Activated naive CD8-positive, alpha-beta T cell treated with anti-CD3 and anti-CD28 coated beads, Interleukin-2, amount 10 ng/mL, durations not matched to agents 7 days and 5 days (primary cell): ENCODE measurements at regions not wholly inside any gene's neighbourhood (a gene's known extent, or its start where the extent isn't known, plus 50 kb on each side); places are given as distances from the start of the nearest gene placed in this dataset.

Experiments
- ATAC-seq: fragments of 150-1000 bp; cut with Tn5 transposase; one replicate; pipeline ENCODE4 v1.10.0; 2021; ENCODE audit warnings: low read depth, moderate library complexity
- POLR2A ChIA-PET: fragments of 350-600 bp; sonication (Branson Sonifier 250); formaldehyde crosslinking; loops from one replicate; lab custom pipeline; 2021; ENCODE audit warnings: antibody characterized with exemption; lab: Charles Lee
- DNase-seq: peaks from one replicate; pipeline ENCODE4 v3.0.0; 2021
- H3K27ac Mint-ChIP-seq: one replicate; pipeline ENCODE4 v1.8.0; 2022; ENCODE audit warnings: mild to moderate bottlenecking, mixed read lengths
- H3K27me3 Mint-ChIP-seq: one replicate; pipeline ENCODE4 v1.8.0; 2022; ENCODE audit warnings: mild to moderate bottlenecking, moderate library complexity, mixed read lengths
- H3K36me3 Mint-ChIP-seq: one replicate; pipeline ENCODE4 v1.8.0; 2021; ENCODE audit warnings: mild to moderate bottlenecking, mixed read lengths
- H3K4me1 Mint-ChIP-seq: one replicate; pipeline ENCODE4 v1.8.0; 2021; ENCODE audit warnings: mixed read lengths
- H3K4me3 Mint-ChIP-seq: one replicate; pipeline ENCODE4 v1.8.0; 2022; ENCODE audit warnings: mild to moderate bottlenecking, moderate library complexity, mixed read lengths
- H3K9me3 Mint-ChIP-seq: one replicate; pipeline ENCODE4 v1.8.0; 2021; ENCODE audit warnings: mixed read lengths

DNA sequence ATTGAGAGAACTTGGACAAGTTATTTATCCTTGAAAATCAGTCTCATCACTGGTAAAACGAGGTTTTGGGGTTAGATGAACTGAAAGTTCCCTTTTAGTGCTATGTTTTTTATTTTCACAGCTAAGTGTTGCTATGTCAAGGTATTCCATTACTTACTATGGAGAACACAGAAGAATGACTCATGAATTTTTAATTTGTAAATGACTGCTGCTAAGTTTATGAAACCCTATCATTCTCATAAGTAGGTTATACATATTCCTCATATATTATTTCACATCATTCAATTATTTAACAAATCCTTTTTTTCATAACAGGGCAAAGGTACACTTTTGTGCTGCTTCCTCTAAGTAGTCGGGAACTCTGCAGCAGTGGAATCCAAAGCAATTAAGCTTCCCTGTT, 52.2 kb upstream of the ATP1A1 start:
- H3K4me3 Mint-ChIP-seq: no peak overlapping the region
- no peaks in the 10 kb centered on the region for H3K27me3 Mint-ChIP-seq
- peak overlapping the region; percentile 27 for H3K27ac Mint-ChIP-seq

DNA sequence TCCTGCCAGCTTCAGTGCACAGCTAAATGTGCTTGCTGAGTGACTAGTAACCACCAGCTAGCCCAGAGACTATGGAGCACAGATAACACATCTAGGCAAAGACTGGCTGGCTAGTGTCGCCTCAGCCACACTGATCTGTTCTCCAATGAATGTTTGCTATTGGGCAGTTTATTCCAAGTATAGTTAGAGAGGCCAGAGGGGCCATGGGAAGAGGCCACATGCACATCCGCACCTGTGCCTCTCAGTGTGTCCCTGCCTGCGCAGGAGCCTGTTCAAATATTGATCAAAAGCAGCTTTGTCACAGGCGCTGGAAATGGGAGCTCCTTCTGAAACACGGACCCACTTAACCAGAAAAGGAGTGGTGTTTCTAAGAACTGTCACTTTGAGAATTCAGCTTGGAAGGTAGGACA, 51.3 kb upstream of the ATP1A1 start:
- H3K9me3 Mint-ChIP-seq: no peaks in the 10 kb centered on the region

More for the DNA sequence above, 52.2 kb upstream of the ATP1A1 start:
- H3K36me3 Mint-ChIP-seq: no peaks in the 10 kb centered on the region
- peaks cover 35% of the 10 kb centered on the region for H3K4me1 Mint-ChIP-seq
- POLR2A ChIA-PET: no interaction called here
- no peaks in the 10 kb centered on the region for H3K9me3 Mint-ChIP-seq
- ATAC-seq (no peak), DNase-seq (no peak)

DNA sequence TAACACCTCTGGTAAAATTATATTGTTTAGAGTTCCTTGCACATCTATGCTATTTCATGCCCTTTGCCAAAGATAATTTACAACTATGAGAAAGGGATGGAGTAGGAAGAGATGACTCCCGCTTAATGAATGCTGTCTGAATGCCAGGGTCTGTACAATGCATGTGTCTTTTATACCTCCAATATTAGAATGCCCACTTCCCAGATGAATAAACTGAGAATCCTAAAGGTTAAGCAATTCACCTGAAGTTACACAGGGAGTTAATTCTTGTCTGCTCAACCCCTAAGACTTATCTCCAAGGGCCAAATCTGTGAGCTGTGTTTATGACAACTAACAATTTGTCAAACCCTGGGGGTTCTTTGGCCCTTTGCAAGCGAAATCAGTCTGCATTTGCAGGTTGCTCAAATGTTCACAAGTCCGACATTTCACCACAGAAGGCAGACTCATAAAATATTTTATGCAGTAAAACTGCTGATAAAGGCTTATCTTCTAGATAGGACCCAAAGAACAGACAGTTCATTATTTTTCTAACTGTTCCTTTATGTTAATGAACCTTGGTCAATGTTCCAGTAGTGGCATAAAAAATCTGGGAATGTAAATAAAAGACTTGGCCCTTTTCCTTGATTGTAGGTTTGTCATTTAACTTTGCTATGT, 50.2 kb upstream of the ATP1A1 start:
- DNase-seq (no peak), ATAC-seq (no peak)
- Mint-ChIP-seq H3K4me1 (peaks cover 45% of the 10 kb centered on the region), H3K9me3 (no peaks in the 10 kb centered on the region), H3K27me3 (no peaks in the 10 kb centered on the region), H3K27ac (peak overlapping the region; percentile 65), H3K36me3 (no peaks in the 10 kb centered on the region), H3K4me3 (no peak overlapping the region)
- POLR2A ChIA-PET: no interaction called here

More for the DNA sequence above, 51.3 kb upstream of the ATP1A1 start:
- POLR2A ChIA-PET: interaction anchor here (0.5 to 1.1 kb wide), 2 partner anchors 55 to 76 kb away, joined by 3 to 5 read pairs; no protein-coding TSS in a partner anchor
- Mint-ChIP-seq H3K27ac (peak overlapping the region; percentile 81), H3K4me3 (peak overlapping the region; percentile 51), H3K36me3 (no peaks in the 10 kb centered on the region), H3K4me1 (peaks cover 42% of the 10 kb centered on the region), H3K27me3 (no peaks in the 10 kb centered on the region)
- peak; percentile 36 for DNase-seq
- ATAC-seq: peak; percentile 19
